Liver (tissue), 8 donors: ENCODE measurements at regions not wholly inside any gene's neighbourhood (a gene's known extent, or its start where the extent isn't known, plus 50 kb on each side); places are given as distances from the start of the nearest gene placed in this dataset.
A peak's percentile ranks its signal among the peaks of the same experiment; 100 is the strongest.
"Not testable (repeated sequence)": the region's sequence is repeated elsewhere in the genome, so short reads cannot be mapped to it uniquely, and the experiment has no call there.

Experiments
- DNase-seq: peaks from one replicate; pipeline ENCODE4 v3.0.0-alpha.2; 2017; ENCODE audit warnings: low spot score
- H3K27ac ChIP-seq, 2 donors: one replicate each; pipeline ENCODE4 v1.7.0; 2013; ENCODE audit warnings: inconsistent platforms in 2 of 2, low read length in 2 of 2, control low read depth in 1 of 2, low read depth in 1 of 2, mild to moderate bottlenecking in 1 of 2
- H3K27me3 ChIP-seq, 4 donors: one replicate each; pipeline versions ENCODE4 v1.6.1 to v1.7.0; 2013; ENCODE audit warnings: low read length in 3 of 4, inconsistent platforms in 1 of 4, mild to moderate bottlenecking in 1 of 4, moderate library complexity in 1 of 4; ENCODE audit not compliant: control insufficient read depth in 4 of 4, insufficient read depth in 4 of 4
- H3K36me3 ChIP-seq, 4 donors: one replicate each; pipeline versions ENCODE4 v1.6.1 to v1.7.0; 2013; ENCODE audit warnings: low read length in 3 of 4, mild to moderate bottlenecking in 3 of 4, low read depth in 1 of 4, moderate library complexity in 1 of 4; ENCODE audit not compliant: control insufficient read depth in 4 of 4, insufficient read depth in 3 of 4
- H3K4me1 ChIP-seq, 4 donors: one replicate each; pipeline versions ENCODE4 v1.6.1 to v1.7.0; 2013; ENCODE audit warnings: low read length in 3 of 4, mild to moderate bottlenecking in 3 of 4, moderate library complexity in 1 of 4; ENCODE audit not compliant: control insufficient read depth in 4 of 4, insufficient read depth in 4 of 4
- H3K4me3 ChIP-seq, 3 donors: one replicate each; pipeline versions ENCODE4 v1.6.1 to v1.7.0; 2013; ENCODE audit warnings: low read length in 3 of 3, control low read depth in 1 of 3, low read depth in 1 of 3, mild to moderate bottlenecking in 1 of 3
- H3K9ac ChIP-seq, 2 donors: one replicate each; pipeline ENCODE4 v1.7.0; 2013; ENCODE audit warnings: low read length in 2 of 2, mild to moderate bottlenecking in 2 of 2, moderate library complexity in 2 of 2, control low read depth in 1 of 2, low read depth in 1 of 2
- H3K9me3 ChIP-seq, 4 donors: one replicate each; pipeline versions ENCODE4 v1.6.1 to v1.7.0; 2013; ENCODE audit warnings: low read length in 3 of 4; ENCODE audit not compliant: control insufficient read depth in 4 of 4
- ATF3 ChIP-seq: IDR thresholded peaks from 2 replicates; pipeline ENCODE4 v1.6.1; 2016; ENCODE audit warnings: antibody characterized with exemption
- CTCF ChIP-seq: fragments of 150-350 bp; IDR thresholded peaks from 2 replicates; pipeline ENCODE4 v1.5.1; 2017; ENCODE audit warnings: improper control_type of control experiment, low read depth, low read length; ENCODE audit not compliant: missing input control
- EGR1 ChIP-seq, 2 donors: IDR thresholded peaks; 2 replicates each; pipeline ENCODE4 v1.6.1; 2016 to 2018; ENCODE audit warnings: antibody characterized with exemption in 2 of 2, low read depth in 2 of 2
- FOXA1 ChIP-seq: IDR thresholded peaks from 2 replicates; pipeline ENCODE4 v1.6.1; 2016; ENCODE audit warnings: antibody characterized with exemption
- FOXA2 ChIP-seq: IDR thresholded peaks from 2 replicates; pipeline ENCODE4 v1.6.1; 2016; ENCODE audit warnings: antibody characterized with exemption
- GABPA ChIP-seq, 2 donors: IDR thresholded peaks in 1 of 2; conservative IDR thresholded peaks in 1 of 2; 2 replicates each; pipeline ENCODE4 v1.6.1; 2016; ENCODE audit warnings: antibody characterized with exemption in 2 of 2, mild to moderate bottlenecking in 1 of 2, moderate library complexity in 1 of 2
- HNF4A ChIP-seq, 2 donors: conservative IDR thresholded peaks; 2 replicates each; pipeline ENCODE4 v1.6.1; 2016; ENCODE audit warnings: antibody characterized with exemption in 2 of 2, mild to moderate bottlenecking in 2 of 2
- HNF4G ChIP-seq: IDR thresholded peaks from 2 replicates; pipeline ENCODE4 v1.6.1; 2016; ENCODE audit warnings: antibody characterized with exemption
- JUND ChIP-seq, 2 donors: IDR thresholded peaks; 2 replicates each; pipeline ENCODE4 v1.6.1; 2016; ENCODE audit warnings: antibody characterized with exemption in 2 of 2
- MAX ChIP-seq: IDR thresholded peaks from 2 replicates; pipeline ENCODE4 v1.6.1; 2016; ENCODE audit warnings: antibody characterized with exemption
- NR2F2 ChIP-seq: IDR thresholded peaks from 2 replicates; pipeline ENCODE4 v1.6.1; 2016; ENCODE audit warnings: antibody characterized with exemption
- RAD21 ChIP-seq, 2 donors: IDR thresholded peaks; 2 replicates each; pipeline ENCODE4 v1.6.1; 2016; ENCODE audit warnings: antibody characterized with exemption in 2 of 2, mild to moderate bottlenecking in 2 of 2
- RXRA ChIP-seq, 2 donors: IDR thresholded peaks; 2 replicates each; pipeline ENCODE4 v1.6.1; 2017 to 2018; ENCODE audit warnings: antibody characterized with exemption in 2 of 2, mild to moderate bottlenecking in 1 of 2
- SP1 ChIP-seq: IDR thresholded peaks from 2 replicates; pipeline ENCODE4 v1.6.1; 2018; ENCODE audit warnings: antibody characterized with exemption, mild to moderate bottlenecking
- TAF1 ChIP-seq: conservative IDR thresholded peaks from 2 replicates; pipeline ENCODE4 v1.6.1; 2016; ENCODE audit warnings: antibody characterized with exemption, mild to moderate bottlenecking
- YY1 ChIP-seq: IDR thresholded peaks from 2 replicates; pipeline ENCODE4 v1.6.1; 2016; ENCODE audit warnings: antibody characterized with exemption, mild to moderate bottlenecking
- ZBTB33 ChIP-seq: IDR thresholded peaks from 2 replicates; pipeline ENCODE4 v1.6.1; 2016; ENCODE audit warnings: antibody characterized with exemption
- WGBS: extraction: QIAGEN DNeasy Blood & Tissue Kit; methylation state at CpG from one replicate; pipeline ENCODE4 v1.1.7; 2013; 5-methylcytosine and 5-hydroxymethylcytosine counted together
- donor health status: healthy.
- donor health status: healthy.
- donor health status: healthy.
- donor health status: healthy.
- donor health status: healthy.

DNA sequence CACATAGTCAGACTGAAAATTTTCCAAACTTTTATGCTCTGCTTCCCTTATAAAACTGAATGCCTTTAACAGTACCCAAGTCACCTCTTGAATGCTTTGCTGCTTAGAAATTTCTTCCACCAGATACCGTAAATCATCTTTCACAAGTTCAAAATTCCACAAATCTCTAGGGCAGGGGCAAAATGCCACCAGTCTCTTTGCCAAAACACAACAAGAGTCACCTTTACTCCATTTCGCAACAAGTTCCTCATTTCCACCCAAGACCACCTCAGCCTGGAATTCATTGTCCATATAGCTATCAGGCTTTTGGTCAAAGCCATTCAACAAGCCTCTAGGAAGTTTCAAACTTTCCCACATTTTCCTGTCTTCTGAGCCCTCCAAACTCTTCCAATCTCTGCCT lies 221.6 kb upstream of the ONECUT1 start:
- not testable (repeated sequence) for H3K27ac ChIP-seq, H3K27me3 ChIP-seq, DNase-seq, H3K9ac ChIP-seq, H3K4me3 ChIP-seq, H3K9me3 ChIP-seq, H3K36me3 ChIP-seq
- peaks cover 4 to 14% (median 5%) of the 10 kb centered on the region in 4 donors for H3K4me1 ChIP-seq
- 53% methylated on average over 2 of the region's 2 CpGs for WGBS
- TF ChIP-seq HNF4A (conservative IDR thresholded peaks at IDR 0.05) (peak; percentile 58 to 65), RAD21 (IDR thresholded peaks at IDR 0.05) (peak in 1 of 2 donors; percentile 29), RXRA (IDR thresholded peaks at IDR 0.05) (peak; percentile 25 to 46)

- Histone ChIP-seq H3K27me3 (no peaks in the 10 kb centered on the region), H3K36me3 (no peaks in the 10 kb centered on the region), H3K9ac (no peak overlapping the region), H3K27ac (no peak overlapping the region), H3K4me3 (no peak overlapping the region), H3K9me3 (no peaks in the 10 kb centered on the region), H3K4me1 (peaks cover 4 to 14% (median 5%) of the 10 kb centered on the region in 4 donors)
- 82% methylated on average over 1 of the region's 1 CpG for WGBS
- TF ChIP-seq TAF1: no peak
- TF ChIP-seq ATF3: no peak
- TF ChIP-seq FOXA1: no peak
- no peak for TF ChIP-seq JUND (IDR thresholded peaks at IDR 0.05)
- no peak for TF ChIP-seq FOXA2
- TF ChIP-seq HNF4G: no peak
- TF ChIP-seq EGR1 (IDR thresholded peaks at IDR 0.05; ENCODE audit: low read depth in 2 of 2): no peak
- TF ChIP-seq CTCF: no peak
- TF ChIP-seq RAD21 (IDR thresholded peaks at IDR 0.05): no peak
- no peak for TF ChIP-seq HNF4A (conservative IDR thresholded peaks at IDR 0.05)
- TF ChIP-seq YY1: no peak
- TF ChIP-seq NR2F2: no peak
- TF ChIP-seq GABPA (IDR thresholded peaks at IDR 0.05 in 1 of 2, conservative IDR thresholded peaks at IDR 0.05 in 1 of 2): no peak
- no peak for TF ChIP-seq SP1
- DNase-seq: no peak
These were observed 219.0 kb upstream of the ONECUT1 start for GRCh38 chr15:53009093-53009492.

DNA sequence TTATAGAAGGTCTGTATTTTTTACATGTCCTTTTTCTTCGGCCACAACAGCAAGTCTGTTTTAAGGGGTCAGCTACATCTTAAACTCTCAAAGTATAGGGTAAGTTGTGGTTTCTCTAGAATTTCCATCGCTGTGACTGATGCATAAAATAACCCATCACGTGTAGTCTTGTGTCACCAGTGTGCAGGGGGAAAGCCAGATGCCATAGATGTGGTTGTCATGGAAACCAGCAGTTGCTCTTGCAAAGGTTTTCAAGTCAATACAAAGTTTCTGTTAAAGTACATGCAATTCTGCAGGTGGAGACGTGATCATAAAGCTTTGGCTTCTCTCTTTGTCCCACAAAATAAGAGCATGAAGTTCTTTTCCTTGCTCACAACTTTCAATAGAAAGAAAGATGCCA lies 210.3 kb upstream of the ONECUT1 start:
- H3K9me3 ChIP-seq: no peaks in the 10 kb centered on the region
- no peak overlapping the region for H3K9ac ChIP-seq
- H3K4me1 ChIP-seq: peaks cover 0 to 3% (median 0%) of the 10 kb centered on the region in 4 donors
- TF ChIP-seq YY1 (no peak), ZBTB33 (no peak), FOXA2 (no peak), HNF4G (no peak), NR2F2 (no peak), FOXA1 (no peak), MAX (no peak), TAF1 (no peak), ATF3 (no peak)
- WGBS: 81% methylated on average over 4 of the region's 4 CpGs
- DNase-seq: no peak
- H3K27ac ChIP-seq: no peak overlapping the region
- H3K4me3 ChIP-seq: no peak overlapping the region
- no peaks in the 10 kb centered on the region for H3K36me3 ChIP-seq
- H3K27me3 ChIP-seq: no peaks in the 10 kb centered on the region
